Chondrocyte (in vitro differentiated cells): ENCODE measurements at regions not wholly inside any gene's neighbourhood (a gene's known extent, or its start where the extent isn't known, plus 50 kb on each side); places are given as distances from the start of the nearest gene placed in this dataset.
A peak's percentile ranks its signal among the peaks of the same experiment; 100 is the strongest.

Experiments
- DNase-seq: peaks from one replicate; pipeline ENCODE4 v3.0.0; 2021; ENCODE audit warnings: mixed read lengths, low spot score
- H3K27ac Mint-ChIP-seq: one replicate; pipeline ENCODE4 v1.8.0; 2021; ENCODE audit warnings: mild to moderate bottlenecking, moderate library complexity, mixed read lengths; ENCODE audit not compliant: unreplicated experiment
- H3K27me3 Mint-ChIP-seq: 2 replicates; pipeline ENCODE4 v1.8.0; 2021; ENCODE audit warnings: low read depth, mixed read lengths
- H3K36me3 Mint-ChIP-seq: 2 replicates; pipeline ENCODE4 v1.8.0; 2021; ENCODE audit warnings: low read depth, mixed read lengths
- H3K4me1 Mint-ChIP-seq: 2 replicates; pipeline ENCODE4 v1.8.0; 2021; ENCODE audit warnings: low read depth, mild to moderate bottlenecking, mixed read lengths
- H3K4me3 Mint-ChIP-seq: one replicate; pipeline ENCODE4 v1.8.0; 2021; ENCODE audit warnings: mild to moderate bottlenecking, moderate library complexity, mixed read lengths; ENCODE audit not compliant: unreplicated experiment
- H3K9me3 Mint-ChIP-seq: 2 replicates; pipeline ENCODE4 v1.8.0; 2021; ENCODE audit warnings: low read depth, mixed read lengths
- CTCF ChIP-seq: fragments of 200-600 bp; sonication (generic); IDR thresholded peaks from 2 replicates; pipeline ENCODE4 v1.5.0; 2021; ENCODE audit warnings: antibody characterized with exemption, mild to moderate bottlenecking, moderate library complexity

DNA sequence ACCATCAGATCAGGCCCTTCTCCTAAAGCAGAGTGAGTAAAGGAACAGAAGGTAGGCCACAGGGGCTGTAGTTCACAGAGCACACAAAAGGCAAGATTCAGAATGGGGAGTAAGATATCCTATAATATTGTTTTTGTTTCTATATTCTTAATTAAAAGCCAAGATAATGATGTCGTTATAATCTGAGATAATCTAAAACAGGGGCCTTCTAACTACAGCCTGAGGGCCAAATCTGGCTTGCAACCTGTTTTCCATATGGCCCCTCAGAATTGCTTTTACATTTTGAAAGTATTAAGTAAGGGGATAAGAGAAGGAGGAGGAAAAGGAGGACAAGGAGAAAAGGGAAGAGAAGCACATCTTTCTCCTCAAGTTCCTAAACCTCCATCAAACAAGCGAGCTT is 435.8 kb downstream of the CSNK1G3 start:
- peaks cover 1% of the 10 kb centered on the region for H3K9me3 Mint-ChIP-seq
- DNase-seq = no peak
- no peak overlapping the region for H3K27ac Mint-ChIP-seq
- peaks cover 35% of the 10 kb centered on the region for H3K4me1 Mint-ChIP-seq
- no peak for TF ChIP-seq CTCF
- H3K36me3 Mint-ChIP-seq = no peaks in the 10 kb centered on the region
- H3K27me3 Mint-ChIP-seq = no peaks in the 10 kb centered on the region
- no peak overlapping the region for H3K4me3 Mint-ChIP-seq

DNA sequence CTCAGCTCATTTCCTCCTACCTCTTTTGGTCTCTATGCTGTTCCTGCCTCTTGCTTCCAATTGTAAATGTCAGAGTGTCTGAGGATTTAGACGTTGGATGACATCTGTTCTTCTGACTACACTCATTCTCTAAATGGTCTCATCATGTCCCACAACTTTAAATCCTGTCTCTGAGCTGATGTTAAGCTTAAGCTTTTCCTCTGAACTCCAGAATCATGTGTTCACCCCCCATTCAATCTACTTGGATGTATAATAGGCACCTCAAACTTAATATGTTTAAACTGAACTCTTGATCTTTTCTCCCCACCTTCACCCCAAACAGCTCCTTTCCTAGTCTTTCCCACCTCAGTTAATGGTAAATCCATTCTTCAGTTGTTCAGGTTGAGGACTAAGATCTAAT is 433.6 kb downstream of the CSNK1G3 start:
- no peak for DNase-seq
- Mint-ChIP-seq H3K36me3 (no peaks in the 10 kb centered on the region), H3K4me1 (peaks cover 16% of the 10 kb centered on the region), H3K4me3 (no peak overlapping the region), H3K27me3 (no peaks in the 10 kb centered on the region), H3K9me3 (peaks cover 7% of the 10 kb centered on the region), H3K27ac (no peak overlapping the region)
- no peak for TF ChIP-seq CTCF

GRCh38 chr5:123943151-123943550 is 431.2 kb downstream of the CSNK1G3 start:
- no peak overlapping the region for H3K4me3 Mint-ChIP-seq
- H3K36me3 Mint-ChIP-seq = no peaks in the 10 kb centered on the region
- no peak for TF ChIP-seq CTCF
- peaks cover 17% of the 10 kb centered on the region for H3K4me1 Mint-ChIP-seq
- no peak for DNase-seq
- no peak overlapping the region for H3K27ac Mint-ChIP-seq
- peaks cover 7% of the 10 kb centered on the region for H3K9me3 Mint-ChIP-seq
- H3K27me3 Mint-ChIP-seq = no peaks in the 10 kb centered on the region

DNA sequence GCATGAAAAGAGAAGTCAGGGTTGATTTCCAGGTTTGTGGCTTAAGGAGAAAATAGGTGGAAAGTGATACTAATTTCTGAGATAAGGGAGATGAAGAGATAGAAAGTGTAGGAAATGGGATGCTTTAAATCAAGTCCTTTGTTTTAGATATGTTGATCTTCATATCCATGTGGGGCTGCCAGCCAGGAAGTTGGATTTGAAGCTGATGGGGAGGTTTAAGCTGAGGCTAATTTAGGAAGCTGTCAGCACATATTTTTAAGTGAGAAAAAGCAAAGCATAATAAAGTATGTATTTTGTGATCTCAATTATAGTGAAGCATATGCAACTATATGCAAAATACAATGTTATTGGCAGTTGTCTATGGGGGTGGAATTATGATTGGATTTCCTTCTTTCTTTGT is 428.4 kb downstream of the CSNK1G3 start:
- DNase-seq = no peak
- Mint-ChIP-seq H3K9me3 (peaks cover 20% of the 10 kb centered on the region), H3K4me1 (peaks cover 20% of the 10 kb centered on the region), H3K4me3 (no peak overlapping the region), H3K27ac (no peak overlapping the region), H3K27me3 (no peaks in the 10 kb centered on the region), H3K36me3 (no peaks in the 10 kb centered on the region)
- TF ChIP-seq CTCF = no peak

DNA sequence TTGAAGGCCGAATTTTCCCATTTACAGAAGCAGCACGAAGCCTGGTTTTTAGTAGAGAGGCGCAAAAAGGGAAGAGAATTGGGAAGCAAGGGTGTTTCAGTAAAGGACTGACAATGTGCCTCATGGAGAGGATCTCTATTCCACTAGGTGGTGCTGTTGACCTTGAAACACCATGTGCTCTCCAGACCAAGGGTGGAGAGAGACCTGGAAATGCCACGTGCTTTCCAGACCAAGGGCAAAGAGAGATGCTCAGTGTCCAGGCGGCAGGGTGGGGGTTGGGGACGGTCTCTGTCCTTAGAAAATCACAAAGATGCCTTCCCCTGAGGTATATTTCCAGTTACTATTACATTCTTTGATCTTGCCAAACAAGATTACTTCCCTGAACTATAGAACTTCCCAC is 425.3 kb downstream of the CSNK1G3 start:
- Mint-ChIP-seq H3K4me1 (peaks cover 9% of the 10 kb centered on the region), H3K4me3 (no peak overlapping the region), H3K36me3 (no peaks in the 10 kb centered on the region), H3K9me3 (peaks cover 17% of the 10 kb centered on the region), H3K27ac (no peak overlapping the region), H3K27me3 (no peaks in the 10 kb centered on the region)
- peak; percentile 80 for TF ChIP-seq CTCF
- no peak for DNase-seq
